H9 (cell line): ENCODE measurements at regions not wholly inside any gene's neighbourhood (a gene's known extent, or its start where the extent isn't known, plus 50 kb on each side); places are given as distances from the start of the nearest gene placed in this dataset.

Experiments
- DNase-seq: peaks from one replicate; pipeline ENCODE4 v3.0.0-alpha.2; 2017
- H2AFZ ChIP-seq: one replicate; pipeline ENCODE4 v1.6.1; 2013; ENCODE audit warnings: mild to moderate bottlenecking, low read length, control low read depth, moderate library complexity
- H2AK5ac ChIP-seq: 2 replicates; pipeline ENCODE4 v1.6.1; 2013; ENCODE audit warnings: low read length, control low read depth, mixed read lengths; ENCODE audit not compliant: insufficient read length
- H2BK120ac ChIP-seq: one replicate; pipeline ENCODE4 v1.6.1; 2013; ENCODE audit warnings: low read depth, mild to moderate bottlenecking, low read length, control low read depth, inconsistent platforms; ENCODE audit not compliant: poor library complexity, severe bottlenecking
- H2BK12ac ChIP-seq: 2 replicates; pipeline ENCODE4 v1.6.1; 2013; ENCODE audit warnings: low read length, control low read depth, mixed read lengths, low read depth; ENCODE audit not compliant: insufficient read length
- H2BK15ac ChIP-seq: 2 replicates; pipeline ENCODE4 v1.6.1; 2013; ENCODE audit warnings: low read depth, low read length, control low read depth
- H2BK20ac ChIP-seq: one replicate; pipeline ENCODE4 v1.6.1; 2013; ENCODE audit warnings: low read depth, mild to moderate bottlenecking, low read length, control low read depth, inconsistent platforms; ENCODE audit not compliant: poor library complexity, severe bottlenecking
- H2BK5ac ChIP-seq: 2 replicates; pipeline ENCODE4 v1.6.1; 2013; ENCODE audit warnings: low read length, control low read depth, mixed read lengths; ENCODE audit not compliant: insufficient read length
- H3K14ac ChIP-seq: 2 replicates; pipeline ENCODE4 v1.6.1; 2013; ENCODE audit warnings: low read length, control low read depth; ENCODE audit not compliant: insufficient read depth
- H3K18ac ChIP-seq: 2 replicates; pipeline ENCODE4 v1.6.1; 2013; ENCODE audit warnings: low read depth, mild to moderate bottlenecking, mixed read lengths, low read length, control low read depth; ENCODE audit not compliant: insufficient read length
- H3K23ac ChIP-seq: 2 replicates; pipeline ENCODE4 v1.6.1; 2013; ENCODE audit warnings: low read length, control low read depth, mixed read lengths, low read depth; ENCODE audit not compliant: insufficient read length
- H3K23me2 ChIP-seq: 2 replicates; pipeline ENCODE4 v1.6.1; 2013; ENCODE audit warnings: low read depth, mild to moderate bottlenecking, mixed read lengths, low read length, control low read depth; ENCODE audit not compliant: insufficient read length, poor library complexity, severe bottlenecking
- H3K27ac ChIP-seq: 2 replicates; pipeline ENCODE4 v1.5.1; 2013; ENCODE audit warnings: low read length, control low read depth, mixed read lengths, low read depth; ENCODE audit not compliant: insufficient read length
- H3K27me3 ChIP-seq: 2 replicates; pipeline ENCODE4 v1.6.1; 2013; ENCODE audit warnings: low read length, control low read depth, inconsistent platforms; ENCODE audit not compliant: insufficient read depth
- H3K4ac ChIP-seq: 2 replicates; pipeline ENCODE4 v1.6.1; 2013; ENCODE audit warnings: low read depth, mild to moderate bottlenecking, control low read depth, inconsistent platforms, low read length, moderate library complexity
- H3K4me1 ChIP-seq: 2 replicates; pipeline ENCODE4 v1.6.1; 2013; ENCODE audit warnings: low read length, control low read depth, inconsistent platforms; ENCODE audit not compliant: insufficient read depth
- H3K4me2 ChIP-seq: 2 replicates; pipeline ENCODE4 v1.6.1; 2013; ENCODE audit warnings: low read length, control low read depth, mixed read lengths; ENCODE audit not compliant: insufficient read length, insufficient read depth
- H3K56ac ChIP-seq: 2 replicates; pipeline ENCODE4 v1.6.1; 2013; ENCODE audit warnings: low read depth, mild to moderate bottlenecking, mixed read lengths, low read length, control low read depth; ENCODE audit not compliant: insufficient read length
- H3K79me1 ChIP-seq: 2 replicates; pipeline ENCODE4 v1.6.1; 2013; ENCODE audit warnings: low read depth, mild to moderate bottlenecking, moderate library complexity, low read length, control low read depth, inconsistent platforms; ENCODE audit not compliant: insufficient read depth, poor library complexity, severe bottlenecking
- H3K79me2 ChIP-seq: 2 replicates; pipeline ENCODE4 v1.6.1; 2013; ENCODE audit warnings: low read length, control low read depth, inconsistent platforms; ENCODE audit not compliant: insufficient read depth
- H3K9ac ChIP-seq: 2 replicates; pipeline ENCODE4 v1.6.1; 2013; ENCODE audit warnings: low read length, control low read depth, mixed read lengths; ENCODE audit not compliant: insufficient read length; ENCODE audit errors: extremely low read depth
- H3K9me3 ChIP-seq: one replicate; pipeline ENCODE4 v1.6.1; 2013; ENCODE audit warnings: low read depth, low read length, inconsistent platforms; ENCODE audit not compliant: control insufficient read depth
- H3T11ph ChIP-seq: one replicate; pipeline ENCODE4 v1.6.1; 2013; ENCODE audit warnings: mild to moderate bottlenecking, low read length, control low read depth, inconsistent platforms
- H4K20me1 ChIP-seq: one replicate; pipeline ENCODE4 v1.6.1; 2013; ENCODE audit not compliant: control insufficient read depth, insufficient read length, insufficient read depth
- H4K5ac ChIP-seq: 2 replicates; pipeline ENCODE4 v1.6.1; 2013; ENCODE audit warnings: low read depth, mild to moderate bottlenecking, mixed read lengths, low read length, control low read depth; ENCODE audit not compliant: insufficient read length
- H4K8ac ChIP-seq: replicated peaks from 2 replicates; pipeline ENCODE4 v1.6.1; 2013; ENCODE audit warnings: low read length, control low read depth, mixed read lengths, low read depth; ENCODE audit not compliant: insufficient read length
- H4K91ac ChIP-seq: 2 replicates; pipeline ENCODE4 v1.6.1; 2013; ENCODE audit warnings: low read depth, mild to moderate bottlenecking, moderate library complexity, mixed read lengths, low read length, control low read depth; ENCODE audit not compliant: insufficient read length
- H3K27ac Mint-ChIP-seq, 3 experiments: 2 replicates in 2 of 3; 3 replicates in 1 of 3; pipeline ENCODE4 v1.8.0; 2020 to 2021; ENCODE audit warnings: mixed read lengths in 3 of 3, mild to moderate bottlenecking in 1 of 3, moderate library complexity in 1 of 3
- H3K27me3 Mint-ChIP-seq: 2 replicates; pipeline ENCODE4 v1.8.0; 2021; ENCODE audit warnings: low read depth, mild to moderate bottlenecking, moderate library complexity, mixed read lengths
- H3K36me3 Mint-ChIP-seq, 3 experiments: 2 replicates in 2 of 3; 3 replicates in 1 of 3; pipeline ENCODE4 v1.8.0; 2020 to 2021; ENCODE audit warnings: low read depth in 3 of 3, mixed read lengths in 3 of 3; ENCODE audit not compliant: insufficient read depth in 1 of 3
- H3K4me1 Mint-ChIP-seq, 2 experiments: 2 replicates each; pipeline ENCODE4 v1.8.0; 2020; ENCODE audit warnings: mixed read lengths in 2 of 2
- H3K4me3 Mint-ChIP-seq, 2 experiments: 2 replicates in 1 of 2; 3 replicates in 1 of 2; pipeline ENCODE4 v1.8.0; 2020 to 2021; ENCODE audit warnings: mild to moderate bottlenecking in 2 of 2, mixed read lengths in 2 of 2, moderate library complexity in 1 of 2
- H3K9me3 Mint-ChIP-seq, 2 experiments: 2 replicates in 1 of 2; 3 replicates in 1 of 2; pipeline ENCODE4 v1.8.0; 2020; ENCODE audit warnings: mild to moderate bottlenecking in 2 of 2, mixed read lengths in 2 of 2, moderate library complexity in 1 of 2
- WGBS: extraction: QIAGEN DNeasy Blood & Tissue Kit; methylation state at CpG from one replicate; pipeline ENCODE4 v1.1.7; 2013; ENCODE audit warnings: missing lambda C conversion rate, low lambda C conversion rate, mixed read lengths; ENCODE audit not compliant: insufficient read length; ENCODE audit errors: extremely low coverage; 5-methylcytosine and 5-hydroxymethylcytosine counted together
- TF ChIP-seq, protein P1 (sequence below): fragments of 200-600 bp; sonication (generic); conservative IDR thresholded peaks from 3 replicates; pipeline ENCODE4 v1.8.0; 2021; ENCODE audit warnings: antibody characterized with exemption, mild to moderate bottlenecking

DNA sequence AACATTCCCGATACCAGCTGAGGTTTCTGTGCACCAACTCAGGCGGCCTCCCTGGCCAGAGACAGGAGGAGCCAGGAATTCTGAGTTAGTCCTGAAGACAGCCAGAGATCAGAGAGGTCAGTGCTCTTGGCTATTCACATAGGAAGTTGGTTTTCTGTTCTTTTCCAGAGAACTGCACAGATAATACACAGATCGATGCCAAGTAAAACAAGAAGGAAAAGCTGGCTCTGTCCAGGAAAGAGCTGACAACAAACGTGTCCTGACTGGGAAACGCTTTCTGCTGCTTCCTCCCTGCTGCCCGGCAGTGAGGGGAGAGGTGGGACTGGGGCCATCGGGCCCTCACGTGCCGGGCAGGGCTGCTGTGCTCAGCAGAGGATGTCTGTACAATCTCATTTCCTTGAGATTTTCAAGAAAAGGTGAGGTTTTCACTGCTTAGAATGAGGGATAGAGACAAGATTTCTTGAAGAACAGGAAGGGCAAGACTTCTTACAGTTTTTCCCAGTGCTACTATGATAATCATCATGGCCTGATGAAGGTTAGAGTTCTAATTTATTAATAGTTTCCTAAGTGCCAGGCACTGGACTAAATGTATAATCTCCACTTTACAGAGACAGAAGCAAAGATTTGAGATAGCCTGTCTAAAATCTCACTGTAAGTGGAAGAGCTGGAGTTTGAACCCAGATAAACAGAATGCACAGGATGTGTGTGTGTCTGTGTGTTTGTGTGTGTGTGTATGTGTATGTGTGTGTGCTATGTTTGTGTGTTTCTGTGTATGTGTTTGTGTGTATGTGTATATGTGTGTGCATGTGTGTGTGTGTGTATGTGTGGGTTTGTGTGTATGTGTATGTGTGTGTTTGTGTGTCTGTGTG lies 211.0 kb upstream of the RAB4A start:
- WGBS = no CpG with 5 or more reads among the region's 9 CpGs
- Histone ChIP-seq H3K18ac (no peak overlapping the region), H3K9me3 (no peaks in the 10 kb centered on the region), H2BK20ac (no peak overlapping the region), H4K5ac (no peak overlapping the region), H3K79me2 (no peaks in the 10 kb centered on the region), H3K79me1 (no peaks in the 10 kb centered on the region), H4K91ac (no peak overlapping the region), H3K27ac (no peak overlapping the region), H2AK5ac (no peak overlapping the region), H3K56ac (no peak overlapping the region), H2BK15ac (no peak overlapping the region), H3K14ac (no peak overlapping the region), H3K4me1 (no peaks in the 10 kb centered on the region), H2BK5ac (no peak overlapping the region), H2BK120ac (no peak overlapping the region), H3K23ac (no peak overlapping the region), H3K4me2 (no peak overlapping the region), H3K23me2 (no peaks in the 10 kb centered on the region), H3K4ac (no peak overlapping the region), H2BK12ac (no peak overlapping the region), H3K9ac (no peak overlapping the region), H3T11ph (no peak overlapping the region), H2AFZ (no peak overlapping the region), H4K20me1 (no peaks in the 10 kb centered on the region), H3K27me3 (no peaks in the 10 kb centered on the region), H4K8ac (no peak overlapping the region)
- H3K27ac Mint-ChIP-seq = no peak overlapping the region; a peak in 1 of 7 replicates
- H3K4me3 Mint-ChIP-seq = no peak overlapping the region; a peak in 1 of 5 replicates
- peaks cover 31 to 44% of the 10 kb centered on the region in 2 experiments for H3K4me1 Mint-ChIP-seq
- TF ChIP-seq, protein P1, sequence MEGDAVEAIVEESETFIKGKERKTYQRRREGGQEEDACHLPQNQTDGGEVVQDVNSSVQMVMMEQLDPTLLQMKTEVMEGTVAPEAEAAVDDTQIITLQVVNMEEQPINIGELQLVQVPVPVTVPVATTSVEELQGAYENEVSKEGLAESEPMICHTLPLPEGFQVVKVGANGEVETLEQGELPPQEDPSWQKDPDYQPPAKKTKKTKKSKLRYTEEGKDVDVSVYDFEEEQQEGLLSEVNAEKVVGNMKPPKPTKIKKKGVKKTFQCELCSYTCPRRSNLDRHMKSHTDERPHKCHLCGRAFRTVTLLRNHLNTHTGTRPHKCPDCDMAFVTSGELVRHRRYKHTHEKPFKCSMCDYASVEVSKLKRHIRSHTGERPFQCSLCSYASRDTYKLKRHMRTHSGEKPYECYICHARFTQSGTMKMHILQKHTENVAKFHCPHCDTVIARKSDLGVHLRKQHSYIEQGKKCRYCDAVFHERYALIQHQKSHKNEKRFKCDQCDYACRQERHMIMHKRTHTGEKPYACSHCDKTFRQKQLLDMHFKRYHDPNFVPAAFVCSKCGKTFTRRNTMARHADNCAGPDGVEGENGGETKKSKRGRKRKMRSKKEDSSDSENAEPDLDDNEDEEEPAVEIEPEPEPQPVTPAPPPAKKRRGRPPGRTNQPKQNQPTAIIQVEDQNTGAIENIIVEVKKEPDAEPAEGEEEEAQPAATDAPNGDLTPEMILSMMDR = no peak
- H3K9me3 Mint-ChIP-seq = no peaks in the 10 kb centered on the region
- no peaks in the 10 kb centered on the region for H3K36me3 Mint-ChIP-seq
- H3K27me3 Mint-ChIP-seq = peaks cover 6% of the 10 kb centered on the region
- no peak for DNase-seq
